H1 (cell line): ENCODE measurements at regions not wholly inside any gene's neighbourhood (a gene's known extent, or its start where the extent isn't known, plus 50 kb on each side); places are given as distances from the start of the nearest gene placed in this dataset.

ENCODE experiments used
- CHD7 ChIP-seq: fragments of 300-600 bp; sonication (generic); IDR thresholded peaks from 2 replicates; pipeline ENCODE4 v1.7.1; 2012; ENCODE audit warnings: low read length, moderate library complexity, mild to moderate bottlenecking, inconsistent platforms; ENCODE audit not compliant: insufficient replicate concordance
- CTBP2 ChIP-seq: IDR thresholded peaks from 2 replicates; pipeline ENCODE4 v1.7.0; 2011; ENCODE audit warnings: borderline replicate concordance, mild to moderate bottlenecking, moderate library complexity, mixed read lengths, low read length; ENCODE audit not compliant: insufficient read depth, insufficient read length
- TCF12 ChIP-seq: IDR thresholded peaks from 2 replicates; pipeline ENCODE4 v1.6.1; 2011; ENCODE audit warnings: low read depth, mild to moderate bottlenecking, low read length
- USF2 ChIP-seq: IDR thresholded peaks from 2 replicates; pipeline ENCODE4 v1.6.1; 2011; ENCODE audit warnings: low read length, improper control_type of control experiment

- no peak for TF ChIP-seq USF2
- no peak for TF ChIP-seq CTBP2
- no peak for TF ChIP-seq TCF12
- no peak for TF ChIP-seq CHD7
- TF ChIP-seq, all 59 proteins: peak for 0
Measured at GRCh38 chr18:1527805-1528204, 623.1 kb downstream of the ADCYAP1 start (continued).
